ENCODE measurements at regions not wholly inside any gene's neighbourhood (a gene's known extent, or its start where the extent isn't known, plus 50 kb on each side); places are given as distances from the start of the nearest gene placed in this dataset.
A peak's percentile ranks its signal among the peaks of the same experiment; 100 is the strongest.

- peaks cover 13% of the 10 kb centered on the region for H3K4me1 Mint-ChIP-seq
- no peaks in the 10 kb centered on the region for H3K27me3 Mint-ChIP-seq (ENCODE audit: insufficient read depth)
- Histone ChIP-seq H3K9ac (ENCODE audit: extremely low read depth, low read length, poor library complexity, severe bottlenecking) (no peak overlapping the region), H3K27me3 (ENCODE audit: control insufficient read depth, insufficient read depth, low read length, poor library complexity, severe bottlenecking) (no peaks in the 10 kb centered on the region), H3K36me3 (ENCODE audit: control insufficient read depth, insufficient read depth, low read length) (no peaks in the 10 kb centered on the region), H3K27ac (ENCODE audit: low read depth, low read length) (no peak overlapping the region), H3K4me3 (ENCODE audit: low read length) (no peak overlapping the region), H3K4me1 (ENCODE audit: control insufficient read depth, insufficient read depth, low read length) (no peaks in the 10 kb centered on the region), H3K9me3 (ENCODE audit: control insufficient read depth, low read length) (no peaks in the 10 kb centered on the region)
- no peaks in the 10 kb centered on the region for H3K36me3 Mint-ChIP-seq (ENCODE audit: low read depth)
- peak; percentile 49 for DNase-seq
- no peak overlapping the region for H3K27ac Mint-ChIP-seq
- WGBS, 2 experiments (ENCODE audit: insufficient coverage in 1 of 2, insufficient read length in 1 of 2): 26% methylated on average over 5 of the region's 5 CpGs; no CpG with 5 or more reads in 1 of the 2 experiments
- H3K9me3 Mint-ChIP-seq: no peaks in the 10 kb centered on the region
- H3K4me3 Mint-ChIP-seq: no peak overlapping the region
- peak; percentile 93 for TF ChIP-seq CTCF (conservative IDR thresholded peaks at IDR 0.05)
These were observed 128.4 kb upstream of the TRPM3 start for GRCh38 chr9:71249729-71250317.

DNA sequence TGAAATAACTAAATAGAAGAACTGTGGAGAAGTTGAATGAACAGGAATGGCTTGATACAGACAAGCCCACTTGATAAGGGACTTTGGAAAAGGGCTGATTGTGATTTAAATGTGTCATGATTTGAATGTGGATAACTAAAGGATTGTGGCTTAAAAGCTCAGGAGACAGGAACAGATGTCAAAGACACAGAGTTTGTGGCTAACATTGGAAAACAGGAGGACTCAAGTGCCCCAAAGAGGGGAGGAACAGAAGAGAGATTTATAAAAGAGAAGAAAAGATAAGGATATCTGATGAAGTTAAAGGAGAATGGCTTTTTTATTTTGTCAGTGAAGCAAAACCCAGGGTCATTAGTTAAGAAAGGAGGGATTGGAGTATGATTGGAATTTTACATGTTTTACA, 124.2 kb upstream of the TRPM3 start:
- Mint-ChIP-seq H3K9me3 (no peaks in the 10 kb centered on the region), H3K36me3 (ENCODE audit: low read depth) (no peaks in the 10 kb centered on the region), H3K27me3 (ENCODE audit: insufficient read depth) (no peaks in the 10 kb centered on the region), H3K4me1 (peaks cover 11% of the 10 kb centered on the region), H3K27ac (peak overlapping the region; percentile 5), H3K4me3 (no peak overlapping the region)
- TF ChIP-seq CTCF (conservative IDR thresholded peaks at IDR 0.05): no peak
- DNase-seq: no peak
- Histone ChIP-seq H3K9ac (ENCODE audit: extremely low read depth, low read length, poor library complexity, severe bottlenecking) (no peak overlapping the region), H3K36me3 (ENCODE audit: control insufficient read depth, insufficient read depth, low read length) (no peaks in the 10 kb centered on the region), H3K4me1 (ENCODE audit: control insufficient read depth, insufficient read depth, low read length) (no peaks in the 10 kb centered on the region), H3K4me3 (ENCODE audit: low read length) (no peak overlapping the region), H3K27me3 (ENCODE audit: control insufficient read depth, insufficient read depth, low read length, poor library complexity, severe bottlenecking) (no peaks in the 10 kb centered on the region), H3K27ac (ENCODE audit: low read depth, low read length) (no peak overlapping the region), H3K9me3 (ENCODE audit: control insufficient read depth, low read length) (no peaks in the 10 kb centered on the region)

DNA sequence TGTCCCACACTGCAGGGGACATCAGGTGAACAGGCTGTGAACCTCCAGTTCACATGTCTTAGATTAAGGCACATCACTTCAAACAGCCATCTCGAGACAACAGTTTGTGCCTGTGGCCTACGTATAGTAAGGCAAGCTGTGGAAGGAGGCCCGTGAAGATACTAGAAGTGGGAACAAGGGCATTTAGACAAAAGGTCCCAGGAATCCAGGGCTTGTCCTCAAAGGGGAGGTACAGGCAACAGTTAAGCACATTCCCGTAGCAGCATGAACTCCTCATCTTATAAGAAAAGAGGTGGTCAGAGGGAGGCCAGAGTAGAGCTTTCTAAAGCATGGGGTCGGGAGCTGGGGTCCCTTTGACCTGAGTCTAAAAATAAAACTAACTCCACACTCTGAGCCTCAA, 122.5 kb upstream of the TRPM3 start:
- Histone ChIP-seq H3K9ac (ENCODE audit: extremely low read depth, low read length, poor library complexity, severe bottlenecking) (no peak overlapping the region), H3K4me3 (ENCODE audit: low read length) (no peak overlapping the region), H3K27me3 (ENCODE audit: control insufficient read depth, insufficient read depth, low read length, poor library complexity, severe bottlenecking) (no peaks in the 10 kb centered on the region), H3K36me3 (ENCODE audit: control insufficient read depth, insufficient read depth, low read length) (no peaks in the 10 kb centered on the region), H3K4me1 (ENCODE audit: control insufficient read depth, insufficient read depth, low read length) (no peaks in the 10 kb centered on the region), H3K27ac (ENCODE audit: low read depth, low read length) (no peak overlapping the region), H3K9me3 (ENCODE audit: control insufficient read depth, low read length) (no peaks in the 10 kb centered on the region)
- no peak for TF ChIP-seq CTCF (conservative IDR thresholded peaks at IDR 0.05)
- WGBS, 2 experiments (ENCODE audit: insufficient coverage in 1 of 2, insufficient read length in 1 of 2): 49 to 73% methylated on average over 4 to 5 of the region's 5 CpGs
- no peak overlapping the region for H3K4me3 Mint-ChIP-seq
- H3K27me3 Mint-ChIP-seq (ENCODE audit: insufficient read depth): no peaks in the 10 kb centered on the region
- peaks cover 5% of the 10 kb centered on the region for H3K4me1 Mint-ChIP-seq
- H3K9me3 Mint-ChIP-seq: no peaks in the 10 kb centered on the region
- DNase-seq: peak; percentile 63
- no peaks in the 10 kb centered on the region for H3K36me3 Mint-ChIP-seq (ENCODE audit: low read depth)
- H3K27ac Mint-ChIP-seq: peak overlapping the region; percentile 37

Measured in endodermal cell (in vitro differentiated cells).